ENCODE measurements at regions not wholly inside any gene's neighbourhood (a gene's known extent, or its start where the extent isn't known, plus 50 kb on each side); places are given as distances from the start of the nearest gene placed in this dataset.

DNA sequence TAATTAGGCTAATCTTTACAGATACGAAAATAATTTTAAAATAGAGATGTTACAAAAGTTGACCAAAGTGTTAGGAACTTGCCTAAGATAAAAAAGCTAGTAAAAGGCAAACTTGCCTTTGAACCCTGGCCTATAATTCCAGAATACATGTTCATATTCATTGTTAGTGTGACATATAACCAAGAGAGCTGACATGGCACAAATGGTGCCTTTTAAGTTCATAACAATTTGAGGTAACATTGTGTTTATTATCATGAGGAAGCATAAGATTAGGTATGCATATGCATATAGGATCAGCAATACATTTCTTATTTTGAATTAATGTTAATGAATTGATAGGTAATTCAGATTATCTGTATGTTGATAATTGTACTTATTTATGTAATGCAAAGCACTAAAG, 1537.9 kb upstream of the PRR20A start:
- no peak overlapping the region for H3K4me3 ChIP-seq (ENCODE audit: low read depth, low read length, poor library complexity, severe bottlenecking)
- no peaks in the 10 kb centered on the region for H3K4me1 ChIP-seq (ENCODE audit: insufficient read depth, low read length, poor library complexity, severe bottlenecking)
- no peaks in the 10 kb centered on the region for H3K36me3 ChIP-seq (ENCODE audit: insufficient read depth, low read length)
- DNase-seq (ENCODE audit: low spot score), result no peak
- TF ChIP-seq EZH2phosphoT487 (IDR thresholded peaks at IDR 0.05; ENCODE audit: borderline replicate concordance, low read depth, low read length), result no peak
- TF ChIP-seq, protein P1, sequence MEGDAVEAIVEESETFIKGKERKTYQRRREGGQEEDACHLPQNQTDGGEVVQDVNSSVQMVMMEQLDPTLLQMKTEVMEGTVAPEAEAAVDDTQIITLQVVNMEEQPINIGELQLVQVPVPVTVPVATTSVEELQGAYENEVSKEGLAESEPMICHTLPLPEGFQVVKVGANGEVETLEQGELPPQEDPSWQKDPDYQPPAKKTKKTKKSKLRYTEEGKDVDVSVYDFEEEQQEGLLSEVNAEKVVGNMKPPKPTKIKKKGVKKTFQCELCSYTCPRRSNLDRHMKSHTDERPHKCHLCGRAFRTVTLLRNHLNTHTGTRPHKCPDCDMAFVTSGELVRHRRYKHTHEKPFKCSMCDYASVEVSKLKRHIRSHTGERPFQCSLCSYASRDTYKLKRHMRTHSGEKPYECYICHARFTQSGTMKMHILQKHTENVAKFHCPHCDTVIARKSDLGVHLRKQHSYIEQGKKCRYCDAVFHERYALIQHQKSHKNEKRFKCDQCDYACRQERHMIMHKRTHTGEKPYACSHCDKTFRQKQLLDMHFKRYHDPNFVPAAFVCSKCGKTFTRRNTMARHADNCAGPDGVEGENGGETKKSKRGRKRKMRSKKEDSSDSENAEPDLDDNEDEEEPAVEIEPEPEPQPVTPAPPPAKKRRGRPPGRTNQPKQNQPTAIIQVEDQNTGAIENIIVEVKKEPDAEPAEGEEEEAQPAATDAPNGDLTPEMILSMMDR (conservative IDR thresholded peaks at IDR 0.05; ENCODE audit: low read length), result no peak
- POLR2A ChIA-PET, result no interaction called here
- no peak overlapping the region for H3K27ac ChIP-seq (ENCODE audit: low read depth, low read length, poor library complexity, severe bottlenecking)
- no peak overlapping the region for H2AFZ ChIP-seq (ENCODE audit: low read length)
- no peaks in the 10 kb centered on the region for H3K79me2 ChIP-seq (ENCODE audit: insufficient read depth, low read depth, low read length)
- H3K9me3 ChIP-seq (ENCODE audit: low read length), result no peaks in the 10 kb centered on the region; the same call in 1 of the 2 replicates
- no peaks in the 10 kb centered on the region for H3K9me2 ChIP-seq (ENCODE audit: insufficient read depth, low read length)
- no peaks in the 10 kb centered on the region for H4K20me1 ChIP-seq (ENCODE audit: insufficient read depth, low read length)
- CTCF ChIA-PET (ENCODE audit: unreplicated experiment), result no interaction called here
- no peak overlapping the region for H3K4me2 ChIP-seq (ENCODE audit: low read length)
- BruUV-seq (replicated peaks), result no TSS peak
- intact Hi-C loops (cut with micrococcal nuclease; ENCODE audit: unreplicated experiment), result no loop called here

DNA sequence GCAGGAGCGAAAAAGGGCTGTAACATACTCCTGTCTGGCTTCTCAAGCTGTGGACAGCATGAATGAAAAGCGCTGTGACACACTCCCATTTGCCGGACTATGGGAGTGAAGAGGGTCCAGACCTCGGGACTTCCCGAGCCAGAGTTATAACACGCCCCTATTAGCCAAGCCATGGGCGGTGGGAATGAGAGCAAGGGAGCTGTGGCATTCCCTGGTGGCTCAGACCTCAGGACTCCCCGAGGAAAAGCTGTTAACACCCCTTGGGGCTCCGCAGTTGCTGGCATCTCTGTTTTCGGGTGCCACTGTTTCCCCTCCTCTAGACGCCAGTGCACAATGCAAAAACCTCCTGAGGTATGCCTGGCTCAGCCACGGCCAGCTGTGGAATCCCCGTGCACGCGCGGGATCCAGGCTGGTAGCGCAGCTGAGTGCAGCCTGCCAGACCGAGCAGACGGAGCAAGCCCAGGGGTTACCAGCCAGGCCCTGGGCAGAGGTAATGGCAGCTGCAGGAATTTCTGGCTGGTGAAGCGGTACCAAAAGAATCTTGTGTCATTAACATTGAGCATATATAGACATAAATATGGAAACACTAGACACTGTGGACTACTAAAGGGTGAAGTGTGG, 1534.6 kb upstream of the PRR20A start:
- TF ChIP-seq, protein P1 (conservative IDR thresholded peaks at IDR 0.05; ENCODE audit: low read length), result no peak
- no peak for TF ChIP-seq EZH2phosphoT487 (IDR thresholded peaks at IDR 0.05; ENCODE audit: borderline replicate concordance, low read depth, low read length)
- ChIA-PET CTCF (ENCODE audit: unreplicated experiment) (no interaction called here), POLR2A (no interaction called here)
- H3K79me2 ChIP-seq (ENCODE audit: insufficient read depth, low read depth, low read length), result no peaks in the 10 kb centered on the region
- no peaks in the 10 kb centered on the region for H3K9me2 ChIP-seq (ENCODE audit: insufficient read depth, low read length)
- intact Hi-C loops (cut with micrococcal nuclease; ENCODE audit: unreplicated experiment), result no loop called here
- no peak overlapping the region for H3K4me2 ChIP-seq (ENCODE audit: low read length)
- H4K20me1 ChIP-seq (ENCODE audit: insufficient read depth, low read length), result no peaks in the 10 kb centered on the region
- no peaks in the 10 kb centered on the region for H3K36me3 ChIP-seq (ENCODE audit: insufficient read depth, low read length)
- no peaks in the 10 kb centered on the region for H3K9me3 ChIP-seq (ENCODE audit: low read length)
- no peak overlapping the region for H2AFZ ChIP-seq (ENCODE audit: low read length)
- no peak overlapping the region for H3K4me3 ChIP-seq (ENCODE audit: low read depth, low read length, poor library complexity, severe bottlenecking)
- H3K4me1 ChIP-seq (ENCODE audit: insufficient read depth, low read length, poor library complexity, severe bottlenecking), result no peaks in the 10 kb centered on the region
- no TSS peak for BruUV-seq (replicated peaks)
- no peak overlapping the region for H3K27ac ChIP-seq (ENCODE audit: low read depth, low read length, poor library complexity, severe bottlenecking)
- no peak for DNase-seq (ENCODE audit: low spot score)

DNA sequence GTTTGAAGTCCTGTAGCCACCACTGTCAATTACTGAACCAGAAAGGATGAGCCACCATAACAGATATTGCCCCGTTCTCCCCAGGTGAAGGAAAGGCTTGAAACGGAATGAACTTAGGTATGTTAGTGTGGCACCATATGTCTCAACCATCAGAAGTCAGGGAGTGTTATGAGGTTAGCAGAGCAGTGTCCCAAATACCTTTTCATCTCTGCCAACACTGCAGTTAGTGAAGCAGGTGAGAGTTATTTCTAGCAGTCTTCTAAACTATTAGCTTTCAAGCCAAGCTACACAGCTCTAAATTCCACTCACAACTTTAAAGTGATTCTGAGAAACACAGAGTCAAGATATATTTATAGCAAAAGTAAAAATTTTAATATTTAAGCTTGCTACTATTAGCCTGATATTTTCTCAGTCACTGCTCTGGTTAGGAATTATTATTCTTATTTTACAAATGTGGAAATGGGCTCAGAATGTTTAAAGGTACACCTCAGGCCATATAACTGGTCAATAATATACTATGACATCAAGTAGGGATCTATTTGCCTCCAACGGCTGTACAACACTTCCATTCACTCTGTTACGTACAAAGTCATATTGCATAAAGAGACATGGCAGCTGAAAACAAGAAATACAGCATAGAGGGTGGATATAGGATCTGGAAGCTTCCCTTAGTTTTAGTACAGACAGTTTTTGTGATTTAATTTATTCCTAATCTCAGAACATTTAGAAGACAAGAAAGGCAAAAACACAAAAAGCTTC, 1527.1 kb upstream of the PRR20A start:
- ChIA-PET POLR2A (interaction anchor here (0.6 to 1.3 kb wide), 2 partner anchors 10 to 21 kb away, joined by 3 read pairs; no protein-coding TSS in a partner anchor), CTCF (ENCODE audit: unreplicated experiment) (no interaction called here)
- Histone ChIP-seq H3K9me2 (ENCODE audit: insufficient read depth, low read length) (no peaks in the 10 kb centered on the region), H3K36me3 (ENCODE audit: insufficient read depth, low read length) (no peaks in the 10 kb centered on the region), H3K4me1 (ENCODE audit: insufficient read depth, low read length, poor library complexity, severe bottlenecking) (no peaks in the 10 kb centered on the region), H3K27ac (ENCODE audit: low read depth, low read length, poor library complexity, severe bottlenecking) (no peak overlapping the region), H3K4me2 (ENCODE audit: low read length) (no peak overlapping the region), H2AFZ (ENCODE audit: low read length) (no peak overlapping the region), H3K9me3 (ENCODE audit: low read length) (no peaks in the 10 kb centered on the region), H4K20me1 (ENCODE audit: insufficient read depth, low read length) (no peaks in the 10 kb centered on the region), H3K4me3 (ENCODE audit: low read depth, low read length, poor library complexity, severe bottlenecking) (no peak overlapping the region), H3K79me2 (ENCODE audit: insufficient read depth, low read depth, low read length) (no peaks in the 10 kb centered on the region)
- TF ChIP-seq, protein P1 (conservative IDR thresholded peaks at IDR 0.05; ENCODE audit: low read length), result no peak
- no peak for TF ChIP-seq EZH2phosphoT487 (IDR thresholded peaks at IDR 0.05; ENCODE audit: borderline replicate concordance, low read depth, low read length)
- DNase-seq (ENCODE audit: low spot score), result no peak
- intact Hi-C loops (cut with micrococcal nuclease; ENCODE audit: unreplicated experiment), result no loop called here
- no TSS peak for BruUV-seq (replicated peaks)
